A172 (cell line): ENCODE measurements at regions not wholly inside any gene's neighbourhood (a gene's known extent, or its start where the extent isn't known, plus 50 kb on each side); places are given as distances from the start of the nearest gene placed in this dataset.

ENCODE experiments used
- DNase-seq: peaks from one replicate; pipeline ENCODE4 v3.0.0-alpha.2; 2015; ENCODE audit warnings: low spot score

DNA sequence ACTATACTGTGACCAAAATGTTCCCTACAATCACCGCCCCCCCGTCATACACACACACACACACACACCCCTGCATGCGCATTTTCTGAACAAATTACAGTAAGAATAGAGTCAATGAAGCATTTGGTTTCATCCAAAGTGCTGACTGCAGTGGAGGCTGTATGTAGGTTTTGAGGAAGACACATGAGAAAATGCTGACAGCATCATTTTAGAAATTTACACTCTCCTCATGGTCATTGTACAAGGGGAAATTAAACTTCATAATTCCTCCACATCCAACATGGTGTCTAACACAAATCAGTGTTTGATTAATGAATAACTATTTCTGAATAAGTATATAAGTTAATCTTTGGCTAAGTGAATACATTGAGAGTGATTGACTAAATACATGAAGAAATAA, 1126.8 kb upstream of the PHF14 start:
- no peak for DNase-seq

GRCh38 chr7:9854605-9855004, 1119.1 kb upstream of the PHF14 start:
- no peak for DNase-seq

- DNase-seq: no peak
Measured at GRCh38 chr7:9856668-9857067, 1117.0 kb upstream of the PHF14 start.

GRCh38 chr7:9863545-9863944, 1110.1 kb upstream of the PHF14 start:
- no peak for DNase-seq

- DNase-seq: no peak
Measured at GRCh38 chr7:9869151-9869550, 1104.5 kb upstream of the PHF14 start.

- DNase-seq: no peak
Measured at GRCh38 chr7:9869566-9869965, 1104.1 kb upstream of the PHF14 start.

- no peak for DNase-seq
Measured at GRCh38 chr7:9870674-9871073, 1103.0 kb upstream of the PHF14 start.

DNA sequence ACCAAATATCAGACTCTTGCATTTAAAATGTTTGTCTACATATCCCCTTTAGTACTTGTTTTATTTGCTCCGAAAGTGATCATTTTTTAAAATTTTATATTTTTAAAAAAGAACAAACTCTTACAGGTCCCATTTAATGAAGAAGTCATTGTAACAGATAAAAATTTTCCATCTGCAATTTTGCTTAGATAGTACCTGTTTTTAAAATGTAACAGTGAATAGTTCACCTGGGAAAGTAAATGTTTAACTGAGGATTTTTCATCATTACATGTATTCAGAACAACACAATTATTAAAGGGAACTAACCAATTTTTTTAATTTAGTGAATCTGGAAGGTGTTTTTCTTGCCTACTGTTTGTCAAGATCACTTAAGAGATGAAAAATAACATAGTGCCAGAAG, 1099.5 kb upstream of the PHF14 start:
- no peak for DNase-seq

- no peak for DNase-seq
Measured at GRCh38 chr7:9876053-9876452, 1097.6 kb upstream of the PHF14 start.

GRCh38 chr7:9889554-9889953, 1084.1 kb upstream of the PHF14 start:
- no peak for DNase-seq

GRCh38 chr7:9890092-9890491, 1083.6 kb upstream of the PHF14 start:
- no peak for DNase-seq

GRCh38 chr7:9891056-9891455, 1082.6 kb upstream of the PHF14 start:
- no peak for DNase-seq

GRCh38 chr7:9900339-9900738, 1073.3 kb upstream of the PHF14 start:
- no peak for DNase-seq

DNA sequence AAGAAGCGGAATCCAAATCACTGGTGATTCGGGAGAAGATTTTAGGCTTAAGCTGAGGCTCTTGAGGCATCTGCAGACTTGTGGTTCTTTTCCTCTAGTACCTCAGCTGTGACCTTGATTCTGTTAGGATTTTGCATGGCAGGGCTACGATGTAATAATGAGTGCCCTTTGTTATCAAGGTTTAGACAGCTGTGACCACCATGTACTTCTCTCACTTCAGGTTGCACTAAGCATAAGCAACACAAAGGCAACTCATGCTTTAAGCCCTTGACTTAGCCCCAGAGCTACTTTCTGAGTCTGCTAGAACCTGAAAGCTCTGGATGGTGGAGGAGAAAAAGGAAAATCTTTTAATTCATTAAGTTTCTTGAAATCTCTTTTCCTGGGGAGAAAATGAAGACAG, 1052.3 kb upstream of the PHF14 start:
- DNase-seq: no peak

DNA sequence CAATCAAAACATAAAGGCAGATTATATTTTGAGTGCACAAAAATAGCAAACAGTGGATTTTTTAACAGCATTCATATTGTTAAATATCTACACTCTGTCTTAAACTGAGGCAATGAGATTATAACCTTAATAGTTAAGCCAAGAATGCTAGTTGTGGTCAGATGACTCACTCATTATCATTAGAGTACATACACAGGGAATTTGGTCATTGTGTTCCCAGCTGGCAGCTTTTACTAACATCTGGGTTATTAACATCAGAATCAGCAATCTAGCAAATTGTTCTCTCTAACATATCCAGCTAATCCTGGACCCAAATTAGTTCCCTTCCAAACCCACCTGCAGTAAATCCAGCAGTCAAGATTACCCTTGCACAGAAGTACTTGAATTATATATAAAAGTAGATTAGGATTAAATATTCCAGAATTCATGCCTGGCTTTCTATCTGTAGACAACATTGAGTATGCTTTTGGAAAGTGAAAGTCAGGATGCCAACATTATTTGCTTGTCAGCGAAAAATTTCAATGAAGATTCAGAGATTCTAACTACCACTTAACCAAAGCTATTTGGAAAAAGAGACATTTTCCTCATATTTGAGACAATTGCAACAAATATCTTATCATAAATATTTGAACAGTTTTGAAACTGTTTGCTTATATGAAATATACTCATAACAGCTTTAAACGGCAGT, 1035.6 kb upstream of the PHF14 start:
- peak; percentile 48 for DNase-seq

GRCh38 chr7:9939176-9939575, 1034.5 kb upstream of the PHF14 start:
- peak; percentile 32 for DNase-seq

GRCh38 chr7:9945131-9945530, 1028.5 kb upstream of the PHF14 start:
- DNase-seq: no peak

- DNase-seq: peak; percentile 41
Measured at GRCh38 chr7:9945857-9946256, 1027.8 kb upstream of the PHF14 start.

DNA sequence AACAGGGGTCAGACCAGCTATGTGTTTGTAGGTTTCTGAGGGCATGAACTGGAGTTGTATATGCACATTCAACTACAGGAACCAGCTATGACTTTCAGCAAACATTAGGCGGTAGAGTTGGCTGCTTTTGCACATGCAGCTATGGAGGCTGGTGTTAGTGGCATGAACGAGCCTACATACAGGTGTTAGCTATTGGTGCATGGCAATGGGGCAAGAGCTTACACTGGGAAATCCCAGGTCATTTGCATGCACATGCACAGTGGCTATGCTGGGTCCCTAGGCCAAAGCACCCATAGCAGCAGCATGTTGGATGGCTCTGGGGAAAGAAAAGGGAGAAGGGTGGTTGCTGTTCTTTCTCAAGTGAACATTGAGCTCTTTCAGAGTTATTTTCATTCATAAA, 1018.5 kb upstream of the PHF14 start:
- DNase-seq: no peak

DNA sequence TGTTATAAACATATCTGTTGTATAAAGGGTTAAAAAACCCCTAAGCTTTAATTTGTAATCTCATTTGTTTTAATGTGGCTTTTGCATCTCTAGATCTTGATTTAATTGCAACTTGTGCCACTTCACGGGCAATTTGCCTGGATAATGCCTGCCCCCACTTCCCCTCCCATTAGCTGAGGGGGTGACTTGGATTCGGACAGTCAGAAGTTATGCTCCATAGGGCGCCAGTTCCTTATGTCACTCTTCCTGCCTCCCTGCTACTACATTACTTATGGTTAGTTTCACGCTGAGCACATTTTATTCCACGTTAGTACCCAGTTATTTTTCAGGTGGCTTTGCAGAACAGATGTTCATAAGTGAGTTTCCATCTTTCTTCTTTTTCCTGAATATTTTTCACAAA, 1015.2 kb upstream of the PHF14 start:
- no peak for DNase-seq

- DNase-seq: no peak
Measured at GRCh38 chr7:9960460-9960859, 1013.2 kb upstream of the PHF14 start.

- DNase-seq: no peak
Measured at GRCh38 chr7:9961161-9961922, 1012.3 kb upstream of the PHF14 start.

DNA sequence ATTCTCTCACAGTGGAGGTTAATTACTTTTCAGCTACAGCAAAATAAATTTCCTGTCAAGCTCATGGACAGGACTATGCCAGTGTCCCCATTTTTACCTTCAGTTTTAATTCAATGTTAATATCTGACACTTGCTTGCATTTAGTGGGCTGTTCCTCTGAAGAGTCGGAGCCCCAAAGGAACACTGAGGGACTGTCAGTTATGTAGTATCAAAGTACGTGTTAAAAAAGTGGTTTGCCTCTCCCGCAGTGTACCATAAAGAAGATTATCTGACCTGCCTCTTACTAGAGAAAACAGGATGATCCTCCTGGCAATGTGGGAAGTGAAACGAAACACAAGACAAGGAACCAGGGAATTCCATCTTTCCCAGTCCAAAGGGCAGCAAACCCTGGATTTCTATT, 1010.9 kb upstream of the PHF14 start:
- no peak for DNase-seq
